ENCODE measurements at regions not wholly inside any gene's neighbourhood (a gene's known extent, or its start where the extent isn't known, plus 50 kb on each side); places are given as distances from the start of the nearest gene placed in this dataset.

DNA sequence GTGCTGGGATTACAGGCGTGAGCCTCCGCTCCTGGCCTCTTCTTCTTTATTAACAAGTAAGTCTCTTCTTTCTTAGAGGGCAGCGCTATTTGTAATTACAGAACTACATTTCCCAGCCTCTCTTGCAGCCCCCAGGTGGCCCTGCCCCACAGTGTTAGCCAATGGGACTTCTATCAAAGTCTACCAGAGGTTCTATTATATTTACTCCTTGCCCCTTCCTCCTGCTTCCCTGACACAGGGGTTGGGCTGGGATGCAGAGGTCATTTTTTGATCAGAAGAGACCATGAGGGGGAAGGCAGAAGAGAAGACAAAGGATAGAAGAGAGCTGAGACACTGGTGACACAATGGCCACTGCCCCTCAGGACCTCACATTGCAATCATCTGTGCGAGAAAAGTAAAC is 224.2 kb downstream of the SYK start:
- DNase-seq, result no peak

DNA sequence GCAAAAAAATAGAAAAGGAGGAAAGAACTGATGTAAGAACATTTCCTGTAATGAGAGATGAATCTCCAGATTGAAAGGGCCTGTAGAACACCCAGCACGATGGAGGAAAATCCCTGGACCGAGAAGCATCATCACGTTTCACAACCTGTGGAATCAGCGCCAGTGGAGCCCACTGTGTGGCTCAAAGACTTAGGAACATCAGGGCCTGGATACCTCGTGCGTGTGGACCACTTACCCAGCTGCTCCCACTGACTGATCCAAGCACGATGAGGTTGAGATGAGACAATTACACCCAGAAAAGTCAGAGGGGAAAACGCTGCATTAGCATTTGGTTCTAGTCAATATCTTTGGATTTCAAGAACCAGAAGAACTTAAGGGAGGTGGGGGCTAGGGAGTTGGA is 224.6 kb downstream of the SYK start:
- DNase-seq, result no peak

DNA sequence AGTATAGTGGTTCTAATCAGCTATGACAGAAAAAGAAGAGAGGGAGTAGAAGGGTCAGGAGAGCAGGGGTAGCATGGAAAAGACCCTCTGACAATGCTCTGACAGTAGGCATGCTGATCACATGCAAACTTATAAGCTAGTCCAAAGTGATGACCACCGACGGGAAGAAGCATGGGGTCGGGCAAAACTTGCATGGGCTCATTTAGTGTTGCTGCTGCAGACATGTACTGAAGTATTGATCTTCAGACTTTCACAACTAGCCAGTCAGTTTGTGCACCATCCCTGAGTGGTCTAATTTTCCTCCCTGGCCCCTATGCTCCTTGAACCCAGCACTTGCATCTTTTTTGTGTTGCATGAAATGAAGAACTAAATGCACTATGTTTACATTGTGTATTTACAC is 225.4 kb downstream of the SYK start:
- no peak for DNase-seq

DNA sequence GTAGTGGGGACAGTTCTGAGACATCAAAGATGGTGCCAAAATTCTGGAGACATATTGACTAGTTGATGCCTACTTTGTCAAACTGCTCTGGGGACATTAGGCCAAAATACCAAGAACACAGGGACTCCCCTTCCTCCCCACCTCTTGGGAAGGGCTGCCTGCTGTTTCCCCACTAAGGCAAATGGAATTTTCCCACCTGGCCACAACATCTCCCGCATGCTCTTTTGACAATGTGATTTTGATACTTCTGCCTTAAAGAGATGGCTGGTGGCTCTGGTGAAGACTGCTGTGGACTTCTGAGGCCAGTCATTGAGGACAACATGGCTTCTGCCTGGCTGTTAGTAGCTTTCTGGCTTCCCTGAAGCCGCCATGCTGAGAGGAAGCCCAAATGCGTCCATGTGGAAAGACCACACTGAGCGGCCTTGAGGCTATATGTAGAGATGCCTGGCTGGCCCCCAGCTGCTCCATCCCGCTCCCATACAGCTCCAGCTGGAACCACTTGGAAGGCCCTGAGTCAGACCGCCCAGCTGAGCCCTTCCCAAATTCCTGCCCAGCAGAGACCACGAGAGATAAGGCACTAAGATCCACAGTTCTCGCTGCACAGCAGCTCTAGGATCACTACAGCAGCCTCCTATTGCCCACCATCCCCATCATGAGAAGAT is 226.7 kb downstream of the SYK start:
- DNase-seq, result no peak

DNA sequence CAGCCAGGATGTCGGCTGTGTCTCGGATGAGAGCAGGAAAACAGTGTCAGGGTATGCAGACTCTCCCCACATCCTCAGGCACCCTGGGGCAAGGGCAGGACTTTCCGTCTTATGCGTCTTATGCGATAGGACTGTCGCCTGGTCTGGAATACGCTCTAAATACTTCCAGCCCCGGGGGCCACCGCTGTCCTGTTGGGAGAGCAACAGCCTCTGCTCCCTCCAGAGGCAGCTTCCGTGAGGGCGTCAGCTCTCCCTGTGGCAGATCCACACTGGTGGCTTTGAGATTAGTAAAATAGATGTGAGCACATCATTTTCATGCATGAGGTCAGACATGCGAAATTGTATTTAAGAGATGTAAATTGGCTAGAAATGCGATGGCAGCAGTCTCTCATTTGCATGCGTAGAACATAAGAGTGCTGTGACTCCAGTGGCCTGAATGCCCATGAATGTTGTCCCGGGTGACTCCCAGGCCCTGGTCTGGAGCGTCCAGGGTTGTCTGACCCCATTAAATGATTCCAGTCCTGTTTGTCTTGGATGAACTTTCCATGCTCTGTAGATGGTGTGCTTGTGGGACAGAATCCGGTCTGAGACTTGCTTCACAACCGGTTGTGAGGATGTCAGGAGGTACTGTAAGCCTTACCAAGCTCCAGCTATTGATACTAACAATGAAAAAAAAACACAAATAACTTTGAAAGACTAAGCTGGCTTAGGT is 228.2 kb downstream of the SYK start:
- DNase-seq, result no peak

DNA sequence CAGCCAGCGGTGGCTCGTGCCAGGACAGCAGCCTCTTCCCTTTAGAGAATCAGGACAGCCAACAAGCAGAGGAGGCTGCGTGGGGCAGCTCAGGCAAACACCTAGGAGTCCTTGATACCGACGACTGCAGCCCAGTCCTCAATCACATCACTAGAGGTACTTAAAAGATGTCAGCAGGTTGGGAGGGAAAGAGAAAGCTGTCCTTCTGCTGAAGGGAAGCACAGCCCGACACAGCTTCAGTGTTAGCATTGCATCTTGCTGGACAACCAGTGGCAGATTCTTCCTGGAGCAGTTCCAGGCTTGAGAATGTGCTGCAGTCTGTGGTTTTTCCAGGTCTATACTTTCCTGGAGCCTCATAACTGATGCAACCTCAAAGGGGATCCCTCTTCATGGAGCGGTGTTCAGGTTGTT is 230.5 kb downstream of the SYK start:
- DNase-seq, result no peak

DNA sequence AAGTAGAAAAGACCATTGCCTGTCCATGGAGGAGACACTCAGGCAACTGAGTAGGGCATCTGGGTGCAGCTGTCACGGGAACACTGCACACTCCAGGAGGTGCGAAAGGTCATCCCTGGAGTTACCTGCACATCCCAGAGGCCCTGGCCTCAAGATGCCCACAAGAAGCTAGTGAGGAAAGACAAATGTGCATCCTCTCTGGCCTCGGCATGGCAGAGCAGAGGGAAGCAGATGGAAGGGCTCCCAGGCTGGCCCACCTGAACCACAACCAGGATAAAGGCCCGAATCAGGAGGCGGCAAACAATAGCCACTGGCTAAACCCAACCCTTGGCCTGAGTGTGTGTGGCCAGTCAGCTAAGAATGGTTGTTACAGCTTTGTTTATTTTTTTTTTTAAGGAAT is 231.7 kb downstream of the SYK start:
- DNase-seq, result no peak

DNA sequence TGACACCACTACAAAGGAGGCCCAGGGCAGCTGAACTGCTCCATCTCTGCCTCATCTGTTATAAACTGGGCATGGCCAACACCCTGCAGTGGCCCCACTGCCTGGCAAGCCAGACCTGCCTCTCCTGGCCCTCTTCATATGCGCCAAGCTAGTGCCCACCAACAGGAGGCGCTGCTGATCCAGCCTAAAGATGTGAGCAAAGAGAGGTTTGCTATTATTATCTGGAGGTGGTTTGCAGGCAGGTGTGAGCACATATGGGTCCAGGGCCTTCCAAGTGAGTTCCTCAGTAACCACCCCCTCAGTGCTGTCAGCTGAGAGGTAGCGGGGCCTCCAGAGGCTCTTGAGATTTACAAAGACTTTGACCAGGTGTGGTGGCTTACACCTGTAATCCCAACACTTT is 232.2 kb downstream of the SYK start:
- DNase-seq, result peak; percentile 48

DNA sequence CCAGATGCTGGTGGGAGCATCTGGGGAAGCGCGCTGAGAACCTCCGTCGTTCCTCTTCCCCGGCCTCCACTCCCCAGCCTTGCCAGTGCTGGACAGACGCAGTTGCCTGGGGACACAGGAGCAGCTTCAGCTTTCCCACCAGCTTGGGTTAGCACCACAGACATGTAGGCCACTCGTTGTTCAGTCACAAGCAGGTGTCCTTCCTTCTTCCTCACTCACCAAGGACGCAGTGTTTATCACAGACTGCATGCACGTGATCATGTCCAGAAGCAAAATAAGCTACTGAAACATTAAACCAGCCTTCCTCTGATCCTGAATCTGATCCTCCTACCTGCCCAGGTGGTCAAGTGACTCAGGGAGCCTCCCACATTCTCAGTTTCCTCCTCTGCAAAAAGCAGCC is 232.9 kb downstream of the SYK start:
- DNase-seq, result no peak

DNA sequence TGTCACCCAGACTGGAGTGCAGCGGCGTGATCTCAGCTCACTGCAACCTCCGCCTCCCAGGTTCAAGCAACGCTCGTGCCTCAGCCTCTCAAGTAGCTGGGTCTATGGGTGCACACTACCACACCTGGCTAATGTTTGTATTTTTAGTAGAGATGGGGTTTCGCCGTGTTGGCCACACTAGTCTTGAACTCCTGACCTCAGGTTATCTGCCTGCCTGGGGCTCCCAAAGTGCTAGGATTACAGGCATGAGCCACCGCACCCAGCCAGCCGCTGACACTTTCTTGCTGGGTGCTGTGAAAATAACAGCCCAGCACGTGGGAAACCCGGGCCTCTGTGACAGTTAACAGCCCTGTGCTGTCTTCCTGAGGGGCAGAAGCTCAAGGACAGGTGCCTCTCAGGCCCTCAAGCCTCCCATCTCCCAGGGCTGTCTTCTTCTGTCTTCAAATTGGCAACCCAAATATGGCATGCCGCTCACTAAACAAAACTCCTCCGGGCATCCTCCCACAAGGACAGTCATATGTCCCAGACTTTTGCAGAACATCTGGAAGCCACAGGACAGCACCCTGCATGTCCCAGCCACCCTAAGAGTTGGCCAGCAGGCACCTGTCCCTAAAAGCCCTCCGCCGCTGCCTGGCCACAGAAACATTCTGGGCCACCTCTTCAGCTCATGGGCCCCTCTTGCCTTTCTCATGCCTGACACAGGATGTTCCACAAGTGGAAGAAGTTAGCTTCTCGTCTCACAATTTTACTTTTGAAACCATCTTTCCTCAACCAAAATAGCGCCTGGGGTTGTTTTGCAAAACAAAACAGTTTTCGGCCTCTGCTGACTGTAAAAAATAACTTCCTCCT is 233.6 kb downstream of the SYK start:
- DNase-seq, result no peak

DNA sequence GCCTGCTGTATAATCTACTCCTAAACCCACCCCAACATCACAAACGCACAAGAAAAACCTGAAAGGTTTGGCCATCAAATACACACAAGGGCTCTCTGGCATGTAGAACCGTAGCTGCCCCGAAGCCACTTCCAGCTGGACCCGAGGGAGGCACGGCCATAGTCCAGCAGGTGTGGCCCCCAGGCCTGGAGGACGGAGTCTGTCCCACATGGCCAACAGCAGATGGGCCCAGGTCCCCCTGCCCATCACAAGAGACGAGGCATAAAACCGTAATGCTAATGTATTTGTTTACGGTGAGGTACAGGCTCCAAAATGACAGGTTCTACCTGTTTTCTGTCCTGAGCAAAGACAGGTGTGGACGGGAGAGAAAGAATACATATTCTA is 234.2 kb downstream of the SYK start:
- no peak for DNase-seq

DNA sequence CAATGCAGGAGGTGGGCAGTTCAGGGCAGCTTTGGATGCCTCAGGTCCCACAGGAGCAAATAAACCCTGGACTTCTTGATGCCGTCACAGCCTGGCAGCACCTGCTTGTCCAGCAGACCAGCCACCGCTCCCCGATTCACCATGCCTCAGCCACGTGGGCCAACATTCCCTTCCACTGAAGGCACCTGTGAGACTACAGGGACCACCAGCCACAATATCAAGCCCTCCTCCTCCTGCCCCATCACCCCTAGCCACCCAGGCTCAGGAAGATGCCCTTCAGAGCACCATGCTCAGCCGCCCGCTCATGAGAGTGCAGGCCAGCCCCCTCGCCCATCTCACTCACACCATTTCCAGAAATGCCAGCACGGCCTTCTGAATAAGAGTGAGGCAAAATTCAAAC is 234.7 kb downstream of the SYK start:
- no peak for DNase-seq

DNA sequence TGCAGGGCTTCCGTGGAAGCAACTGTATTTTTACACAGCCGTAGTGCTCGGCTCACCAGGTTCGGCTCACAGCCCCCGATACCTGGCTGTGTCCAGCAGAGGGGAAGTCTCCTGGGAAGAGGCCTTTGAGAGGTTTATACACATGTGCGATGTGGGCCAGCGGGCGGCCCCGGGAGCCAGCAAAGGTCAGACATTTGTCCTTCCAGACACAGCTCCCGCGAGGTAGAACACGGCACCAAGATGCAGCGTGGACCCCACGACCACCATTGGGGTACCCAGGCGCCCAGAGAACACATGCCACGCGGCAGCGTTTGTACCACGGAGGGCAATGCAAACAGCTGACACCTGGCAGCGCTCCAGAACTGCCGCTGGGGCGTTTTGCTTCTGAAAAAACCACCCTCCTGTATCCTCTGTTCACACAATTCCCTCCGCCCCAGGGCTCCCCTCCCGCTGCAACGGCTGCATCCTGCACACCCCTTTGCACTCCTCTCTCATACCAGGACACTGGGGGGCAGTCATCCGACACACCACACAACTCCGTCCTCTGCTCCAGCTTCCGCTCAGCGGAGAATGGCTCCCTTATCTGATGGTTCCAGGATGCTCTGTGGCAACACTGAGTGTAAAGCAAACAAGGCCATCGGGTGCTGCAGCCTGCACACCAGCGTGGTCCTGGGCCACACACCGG is 235.3 kb downstream of the SYK start:
- DNase-seq, result peak; percentile 54

DNA sequence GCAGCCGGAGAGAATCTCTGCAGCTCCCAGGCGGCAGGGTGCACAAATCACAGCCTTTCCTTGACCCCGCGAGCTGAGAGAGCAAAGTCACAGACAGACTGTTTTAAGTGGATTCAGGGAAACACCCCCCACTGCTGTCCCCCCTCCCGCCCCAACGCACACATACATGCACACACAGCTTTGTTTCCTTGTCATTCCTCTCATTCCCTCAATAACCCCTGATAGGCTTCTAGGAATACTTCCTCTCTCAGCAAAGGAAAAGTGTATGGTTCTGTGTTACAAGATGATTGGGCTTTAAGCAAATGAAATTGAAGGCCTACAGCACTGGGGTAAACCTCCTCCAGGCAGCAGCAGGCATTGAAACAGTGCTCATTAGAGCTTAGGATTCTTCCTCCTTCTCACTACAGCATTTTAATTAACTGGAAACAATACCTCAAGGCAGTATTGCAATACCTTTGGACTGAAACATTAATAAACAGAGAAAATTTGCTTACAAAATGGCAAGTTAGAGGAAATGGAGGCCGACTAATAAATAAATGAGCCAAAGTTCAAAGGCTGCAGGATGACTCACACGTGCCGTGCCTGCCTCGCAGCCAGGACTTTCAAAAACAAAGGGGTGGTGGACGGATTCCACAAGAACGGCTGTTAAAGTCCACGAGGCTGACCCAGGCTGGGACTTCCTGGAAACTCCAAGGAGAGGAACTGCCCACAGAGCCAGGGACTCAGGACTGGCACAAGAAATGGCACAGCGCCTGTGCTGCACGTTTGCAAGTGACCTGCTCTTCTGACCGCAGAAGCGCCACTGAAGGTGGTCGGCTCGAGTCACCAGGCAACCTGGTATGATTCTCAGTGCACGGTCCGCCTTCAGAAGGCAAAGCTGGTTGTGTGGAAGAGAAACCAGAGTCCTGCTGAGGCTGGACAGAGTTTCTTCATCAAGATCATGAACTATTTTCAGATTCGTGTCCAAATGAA is 236.2 kb downstream of the SYK start:
- DNase-seq, result no peak

DNA sequence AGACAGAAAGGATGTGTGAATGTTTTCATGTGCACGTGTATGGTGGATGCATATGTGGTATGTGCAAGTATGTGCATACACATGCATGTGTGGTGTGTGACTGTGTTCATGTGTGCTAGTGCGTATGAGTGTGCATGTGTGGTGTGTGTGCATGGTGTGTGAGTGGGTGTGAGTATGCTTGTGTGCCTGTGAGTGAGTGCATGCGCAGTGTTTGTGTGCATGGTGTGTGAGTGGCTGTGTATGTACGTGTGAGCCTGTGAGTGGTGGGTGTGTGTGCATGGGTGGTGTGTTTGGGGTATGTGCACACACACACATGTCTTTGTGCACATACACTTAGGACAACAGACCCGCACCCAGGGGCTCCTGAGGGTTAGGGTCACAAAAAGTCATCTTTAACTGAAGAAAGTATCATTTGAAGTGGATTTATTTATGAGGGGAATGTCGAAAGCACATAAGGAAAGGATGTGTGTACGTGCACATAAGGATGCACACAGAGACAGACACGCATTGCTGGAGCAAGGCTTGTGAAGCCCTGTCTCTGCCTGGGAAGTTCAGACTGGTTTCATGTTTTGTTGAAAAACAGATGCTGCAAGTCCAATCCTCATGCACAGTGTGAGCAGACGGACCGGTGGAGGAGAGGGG is 237.0 kb downstream of the SYK start:
- no peak for DNase-seq

DNA sequence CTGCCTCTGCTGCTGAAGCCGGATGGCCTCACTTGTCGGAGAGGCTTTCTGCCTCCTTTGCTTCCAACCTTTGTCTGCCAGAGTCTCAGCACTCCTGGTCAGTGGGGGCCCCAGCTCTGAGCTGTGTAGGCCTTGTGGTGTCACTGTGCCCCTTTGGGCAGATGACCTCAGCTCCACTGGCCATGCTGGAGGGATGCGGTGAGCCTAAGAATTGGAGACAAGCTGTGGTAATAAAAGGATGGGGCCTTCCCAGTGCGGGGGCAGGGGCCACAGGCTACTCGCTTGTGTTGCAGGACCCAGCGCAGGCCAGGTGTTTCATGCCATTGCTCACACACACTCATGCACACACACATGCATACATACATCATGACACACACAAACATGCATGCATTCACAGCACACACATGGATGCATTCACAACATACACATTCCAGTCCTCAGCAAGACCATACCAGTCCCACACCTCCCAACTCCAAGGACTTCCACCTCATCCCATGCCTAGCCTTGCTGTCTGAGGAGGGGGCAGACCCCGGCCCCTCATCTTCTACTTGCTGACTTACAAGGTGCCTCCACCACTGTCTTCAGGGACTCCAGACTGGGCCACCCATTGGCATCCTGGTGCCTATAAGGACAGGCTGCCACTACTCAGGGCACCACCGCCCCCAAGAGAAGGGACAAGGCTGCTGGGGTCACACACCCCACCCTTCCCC is 237.7 kb downstream of the SYK start:
- DNase-seq, result no peak

DNA sequence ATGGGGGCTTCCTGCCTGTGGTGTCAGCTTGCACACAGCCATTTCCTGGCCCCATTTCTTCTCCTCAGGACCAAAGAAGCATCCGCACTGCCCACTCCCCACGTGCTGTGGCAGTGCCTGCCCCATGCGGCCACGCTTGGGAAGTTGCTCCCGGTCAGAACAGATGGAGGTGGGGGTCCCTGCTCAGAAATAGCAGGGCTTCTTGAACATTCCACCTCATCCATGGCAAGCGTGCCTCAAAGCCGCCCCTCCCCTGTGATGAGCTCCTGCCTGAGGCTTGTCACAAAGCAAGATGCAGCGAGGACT is 238.2 kb downstream of the SYK start:
- no peak for DNase-seq

DNA sequence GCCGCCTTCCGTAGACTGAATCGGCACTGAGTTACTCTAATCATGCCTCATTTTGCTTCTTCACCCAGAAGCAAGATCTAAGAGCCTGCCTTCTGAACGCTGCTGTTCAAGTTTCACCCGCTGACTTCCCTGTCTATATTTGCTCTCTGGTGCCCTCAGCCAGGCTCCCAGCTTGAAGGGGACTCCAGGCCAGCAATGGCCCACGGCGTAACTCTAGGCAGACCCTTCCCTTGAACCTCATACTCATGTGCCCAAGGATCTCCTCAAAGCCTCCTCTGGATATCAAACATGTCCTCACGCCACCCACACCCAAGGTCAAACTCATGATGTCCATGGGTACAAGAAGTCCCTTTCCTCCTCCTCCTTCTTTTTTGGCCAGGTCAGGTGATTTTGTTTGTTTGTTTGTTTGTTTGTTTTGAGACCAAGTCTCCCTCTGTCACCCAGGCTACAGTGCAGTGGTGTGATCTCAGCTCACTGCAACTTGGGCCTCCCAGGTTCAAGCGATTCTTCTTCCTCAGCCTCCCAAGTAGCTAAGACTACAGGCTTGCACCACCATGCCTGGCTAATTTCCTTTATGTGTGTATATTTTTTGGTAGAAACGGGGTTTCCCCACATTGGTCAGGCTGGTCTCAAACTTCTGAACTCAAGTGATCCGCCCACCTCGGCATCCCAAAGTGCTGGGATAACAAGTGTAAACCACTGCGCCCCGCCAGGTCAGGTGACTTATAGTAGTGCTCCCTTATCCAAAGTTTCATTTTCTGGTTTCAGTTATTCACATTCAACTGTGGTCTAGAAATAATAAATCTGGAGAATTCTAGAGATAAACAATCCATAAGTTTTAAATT is 239.0 kb downstream of the SYK start:
- DNase-seq, result no peak

DNA sequence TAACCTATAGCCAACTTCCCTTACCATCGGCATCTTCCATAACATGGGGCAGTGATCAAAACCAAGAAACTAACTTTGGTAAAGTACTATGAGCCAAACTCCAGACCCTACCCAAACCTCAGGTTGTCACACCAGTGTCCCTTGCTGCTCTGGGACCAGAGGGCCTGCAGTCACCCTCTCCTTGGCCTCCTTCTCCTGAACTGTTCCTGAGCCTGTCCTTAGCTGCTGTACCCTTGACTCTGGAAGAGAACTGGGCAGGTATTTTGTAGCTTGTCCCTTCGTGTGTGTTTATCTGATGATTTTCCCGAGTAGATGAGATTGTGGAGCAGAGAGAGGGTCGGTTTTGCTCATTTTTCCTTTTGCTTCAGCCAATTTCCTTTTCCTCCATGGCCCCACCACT is 240.4 kb downstream of the SYK start:
- no peak for DNase-seq

DNA sequence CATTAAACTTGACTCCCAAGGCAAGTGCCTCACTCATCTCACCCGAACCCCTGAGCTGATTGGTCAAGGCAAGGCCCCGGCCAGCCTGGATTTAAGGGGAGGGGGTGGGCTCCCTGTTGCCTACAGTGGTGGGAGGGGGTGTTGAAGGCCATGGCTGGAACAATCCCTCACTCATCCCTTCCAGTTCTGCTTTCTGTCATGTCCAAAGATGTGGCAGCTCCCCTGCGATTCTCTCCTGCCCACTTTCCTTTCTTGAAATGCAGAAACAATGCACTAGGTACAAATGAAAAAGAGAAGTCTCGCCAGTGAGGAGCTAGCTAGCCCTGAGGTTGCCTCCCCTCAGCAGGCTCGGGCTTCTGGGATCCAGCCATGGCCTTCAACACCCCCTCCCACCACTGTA is 240.9 kb downstream of the SYK start:
- no peak for DNase-seq
